OCI-LY3 (cell line): ENCODE measurements at regions not wholly inside any gene's neighbourhood (a gene's known extent, or its start where the extent isn't known, plus 50 kb on each side); places are given as distances from the start of the nearest gene placed in this dataset.

Experiments used
- EZH2phosphoT487 ChIP-seq: fragments of 200-600 bp; shearing (Covaris generic); IDR thresholded peaks from 2 replicates; pipeline ENCODE4 v1.6.1; 2018; ENCODE audit warnings: antibody characterized with exemption, mixed run types, low read depth
- TF ChIP-seq, protein P1 (sequence below): fragments of 200-600, 300-600 bp; sonication (generic); IDR thresholded peaks from 2 replicates; pipeline ENCODE4 v1.5.1; 2014; ENCODE audit warnings: antibody characterized with exemption, low read length, low read depth

DNA sequence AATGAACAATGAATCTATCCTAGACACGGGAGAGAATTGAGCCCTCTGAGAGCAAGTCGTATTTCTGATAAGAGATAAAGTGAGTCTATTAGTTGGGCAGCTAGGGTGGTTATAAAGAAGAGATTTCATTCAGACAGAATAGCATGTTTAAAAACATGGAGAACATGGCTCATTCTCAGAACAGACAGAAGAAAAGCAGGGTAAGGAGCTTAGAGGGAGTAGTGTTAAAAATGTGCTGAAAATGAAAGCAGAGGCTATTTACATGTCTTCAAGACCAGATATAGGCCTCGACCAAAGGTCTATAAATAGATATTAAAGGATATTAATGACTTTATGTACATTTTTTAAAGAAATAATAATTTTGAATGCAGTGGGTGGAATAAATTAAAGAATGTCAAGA, 149.5 kb downstream of the SLITRK1 start:
- TF ChIP-seq, protein P1, sequence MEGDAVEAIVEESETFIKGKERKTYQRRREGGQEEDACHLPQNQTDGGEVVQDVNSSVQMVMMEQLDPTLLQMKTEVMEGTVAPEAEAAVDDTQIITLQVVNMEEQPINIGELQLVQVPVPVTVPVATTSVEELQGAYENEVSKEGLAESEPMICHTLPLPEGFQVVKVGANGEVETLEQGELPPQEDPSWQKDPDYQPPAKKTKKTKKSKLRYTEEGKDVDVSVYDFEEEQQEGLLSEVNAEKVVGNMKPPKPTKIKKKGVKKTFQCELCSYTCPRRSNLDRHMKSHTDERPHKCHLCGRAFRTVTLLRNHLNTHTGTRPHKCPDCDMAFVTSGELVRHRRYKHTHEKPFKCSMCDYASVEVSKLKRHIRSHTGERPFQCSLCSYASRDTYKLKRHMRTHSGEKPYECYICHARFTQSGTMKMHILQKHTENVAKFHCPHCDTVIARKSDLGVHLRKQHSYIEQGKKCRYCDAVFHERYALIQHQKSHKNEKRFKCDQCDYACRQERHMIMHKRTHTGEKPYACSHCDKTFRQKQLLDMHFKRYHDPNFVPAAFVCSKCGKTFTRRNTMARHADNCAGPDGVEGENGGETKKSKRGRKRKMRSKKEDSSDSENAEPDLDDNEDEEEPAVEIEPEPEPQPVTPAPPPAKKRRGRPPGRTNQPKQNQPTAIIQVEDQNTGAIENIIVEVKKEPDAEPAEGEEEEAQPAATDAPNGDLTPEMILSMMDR = no peak
- no peak for TF ChIP-seq EZH2phosphoT487
